IMR-90 (cell line): ENCODE measurements at regions not wholly inside any gene's neighbourhood (a gene's known extent, or its start where the extent isn't known, plus 50 kb on each side); places are given as distances from the start of the nearest gene placed in this dataset.

Experiments used
- ATAC-seq: fragments of 200-7000 bp; cut with Tn5 transposase; 2 replicates; pipeline ENCODE4 v1.9.1; 2020; ENCODE audit warnings: low read depth, mild to moderate bottlenecking, moderate library complexity
- BruUV-seq: library from RNA; stranded (reverse); fragments of 400-500 nt; replicated peaks from 2 replicates; lab custom pipeline; 2021; lab: Mats Ljungman, UMichigan
- CTCF ChIA-PET: fragments of 300-600 bp; formaldehyde crosslinking; extraction: SDS; loops from one replicate; lab custom pipeline; 2021; ENCODE audit warnings: antibody characterized with exemption; lab: Yijun Ruan, JAX
- POLR2A ChIA-PET: fragments of 300-600 bp; sonication (Branson Sonifier 250); formaldehyde crosslinking; loops from one replicate; lab custom pipeline; 2022; ENCODE audit warnings: antibody characterized with exemption; ENCODE audit not compliant: unreplicated experiment; lab: Charles Lee
- DNase-seq: peaks from one replicate; pipeline ENCODE4 v3.0.0; 2013
- H2AFZ ChIP-seq: replicated peaks from 2 replicates; pipeline ENCODE3; 2013; ENCODE audit warnings: low read length, mild to moderate bottlenecking; ENCODE audit not compliant: poor library complexity
- H2AK5ac ChIP-seq: 2 replicates; pipeline ENCODE4 v1.6.1; 2013; ENCODE audit warnings: low read depth, low read length, inconsistent platforms
- H2AK9ac ChIP-seq: replicated peaks from 2 replicates; pipeline ENCODE3; 2013; ENCODE audit warnings: mild to moderate bottlenecking, low read depth, low read length, moderate library complexity; ENCODE audit not compliant: poor library complexity
- H2BK120ac ChIP-seq: 2 replicates; pipeline ENCODE4 v1.6.1; 2013; ENCODE audit warnings: low read depth, low read length, inconsistent platforms
- H2BK15ac ChIP-seq: 3 replicates; pipeline ENCODE4 v1.6.1; 2013; ENCODE audit warnings: low read depth, low read length, inconsistent platforms
- H2BK20ac ChIP-seq: 2 replicates; pipeline ENCODE4 v1.6.1; 2013; ENCODE audit warnings: low read depth, mild to moderate bottlenecking, inconsistent platforms, low read length, moderate library complexity
- H2BK5ac ChIP-seq: 2 replicates; pipeline ENCODE4 v1.6.1; 2013; ENCODE audit warnings: mild to moderate bottlenecking, low read depth, low read length, inconsistent platforms; ENCODE audit not compliant: poor library complexity, severe bottlenecking
- H3K14ac ChIP-seq: replicated peaks from 2 replicates; pipeline ENCODE4 v1.6.1; 2013; ENCODE audit warnings: low read depth, low read length, inconsistent platforms
- H3K18ac ChIP-seq: 2 replicates; pipeline ENCODE4 v1.6.1; 2013; ENCODE audit warnings: low read depth, low read length, control low read depth
- H3K23ac ChIP-seq: 2 replicates; pipeline ENCODE4 v1.6.1; 2013; ENCODE audit warnings: low read depth, low read length, inconsistent platforms
- H3K27ac ChIP-seq: 2 replicates; pipeline ENCODE4 v1.5.1; 2013; ENCODE audit warnings: mild to moderate bottlenecking, control low read depth, low read length; ENCODE audit not compliant: insufficient read depth
- H3K27me3 ChIP-seq: 2 replicates; pipeline ENCODE4 v1.6.1; 2013; ENCODE audit warnings: low read length; ENCODE audit not compliant: control insufficient read depth, insufficient read depth
- H3K36me3 ChIP-seq: 2 replicates; pipeline ENCODE4 v1.6.1; 2013; ENCODE audit warnings: low read length, mixed read lengths; ENCODE audit not compliant: control insufficient read depth, insufficient read depth
- H3K4ac ChIP-seq: 2 replicates; pipeline ENCODE4 v1.6.1; 2013; ENCODE audit warnings: low read depth, low read length, inconsistent platforms
- H3K4me1 ChIP-seq: 2 replicates; pipeline ENCODE4 v1.6.1; 2013; ENCODE audit warnings: low read length, mixed read lengths; ENCODE audit not compliant: control insufficient read depth, insufficient read depth
- H3K4me2 ChIP-seq: 2 replicates; pipeline ENCODE4 v1.6.1; 2013; ENCODE audit warnings: low read depth, mild to moderate bottlenecking, control low read depth, low read length, moderate library complexity
- H3K4me3 ChIP-seq: 2 replicates; pipeline ENCODE4 v1.5.1; 2013; ENCODE audit warnings: low read depth, mild to moderate bottlenecking, control low read depth, low read length, moderate library complexity; ENCODE audit not compliant: insufficient read depth
- H3K56ac ChIP-seq: 2 replicates; pipeline ENCODE4 v1.6.1; 2013; ENCODE audit warnings: low read length, inconsistent platforms; ENCODE audit not compliant: insufficient read depth; ENCODE audit errors: extremely low read depth
- H3K79me1 ChIP-seq, 2 experiments: 2 replicates each; pipeline ENCODE4 v1.6.1; 2013; ENCODE audit warnings: low read length in 2 of 2, inconsistent platforms in 1 of 2, low read depth in 1 of 2
- H3K9ac ChIP-seq: 2 replicates; pipeline ENCODE4 v1.6.1; 2013; ENCODE audit warnings: low read depth, low read length, control low read depth
- H3K9me1 ChIP-seq: 2 replicates; pipeline ENCODE4 v1.6.1; 2013; ENCODE audit warnings: low read length, inconsistent platforms; ENCODE audit not compliant: insufficient read depth
- H3K9me3 ChIP-seq: 2 replicates; pipeline ENCODE4 v1.6.1; 2013; ENCODE audit warnings: low read length; ENCODE audit not compliant: control insufficient read depth, insufficient read depth
- H4K20me1 ChIP-seq: 2 replicates; pipeline ENCODE4 v1.6.1; 2013; ENCODE audit warnings: low read length, inconsistent platforms; ENCODE audit not compliant: insufficient read depth
- H4K5ac ChIP-seq: 2 replicates; pipeline ENCODE4 v1.6.1; 2013; ENCODE audit warnings: mild to moderate bottlenecking, low read depth, low read length, control low read depth
- H4K8ac ChIP-seq, 2 experiments: 2 replicates each; pipeline ENCODE4 v1.6.1; 2013; ENCODE audit warnings: low read depth in 2 of 2, low read length in 2 of 2, control low read depth in 1 of 2, inconsistent platforms in 1 of 2
- H4K91ac ChIP-seq: 2 replicates; pipeline ENCODE4 v1.6.1; 2013; ENCODE audit warnings: low read depth, low read length, inconsistent platforms; ENCODE audit not compliant: insufficient read depth
- RAD21 ChIP-seq: IDR thresholded peaks from 2 replicates; pipeline ENCODE4 v1.6.1; 2012; ENCODE audit warnings: low read length, improper control_type of control experiment
- RFX5 ChIP-seq: IDR thresholded peaks from 2 replicates; pipeline ENCODE4 v1.8.0; 2012; ENCODE audit warnings: low read depth, mild to moderate bottlenecking, low read length, moderate library complexity
- WGBS, 2 experiments: methylation state at CpG; one replicate each; pipeline versions ENCODE4 v1.1.5 to v1.1.7; 2013; ENCODE audit warnings: missing lambda C conversion rate in 2 of 2; ENCODE audit not compliant: insufficient read length in 1 of 2; ENCODE audit errors: extremely low coverage in 2 of 2; 5-methylcytosine and 5-hydroxymethylcytosine counted together
- dilution Hi-C: fragments of 300-500 bp; cut with HindIII; formaldehyde crosslinking; loops from one replicate; pipeline ENCODE4 v1.14.3; 2018; ENCODE audit warnings: low sequenced_read_pairs; ENCODE audit not compliant: unreplicated experiment
- in situ Hi-C: fragments of 300-500 bp; cut with MboI; formaldehyde crosslinking; loops from 3 replicates; pipeline ENCODE4 v1.14.3; 2019; ENCODE audit warnings: low sequenced_read_pairs, inconsistent platforms, mixed read lengths
- intact Hi-C: fragments of 100-400 bp; cut with micrococcal nuclease; formaldehyde crosslinking; loops from 2 replicates; pipeline ENCODE4 v1.10.0; 2022

DNA sequence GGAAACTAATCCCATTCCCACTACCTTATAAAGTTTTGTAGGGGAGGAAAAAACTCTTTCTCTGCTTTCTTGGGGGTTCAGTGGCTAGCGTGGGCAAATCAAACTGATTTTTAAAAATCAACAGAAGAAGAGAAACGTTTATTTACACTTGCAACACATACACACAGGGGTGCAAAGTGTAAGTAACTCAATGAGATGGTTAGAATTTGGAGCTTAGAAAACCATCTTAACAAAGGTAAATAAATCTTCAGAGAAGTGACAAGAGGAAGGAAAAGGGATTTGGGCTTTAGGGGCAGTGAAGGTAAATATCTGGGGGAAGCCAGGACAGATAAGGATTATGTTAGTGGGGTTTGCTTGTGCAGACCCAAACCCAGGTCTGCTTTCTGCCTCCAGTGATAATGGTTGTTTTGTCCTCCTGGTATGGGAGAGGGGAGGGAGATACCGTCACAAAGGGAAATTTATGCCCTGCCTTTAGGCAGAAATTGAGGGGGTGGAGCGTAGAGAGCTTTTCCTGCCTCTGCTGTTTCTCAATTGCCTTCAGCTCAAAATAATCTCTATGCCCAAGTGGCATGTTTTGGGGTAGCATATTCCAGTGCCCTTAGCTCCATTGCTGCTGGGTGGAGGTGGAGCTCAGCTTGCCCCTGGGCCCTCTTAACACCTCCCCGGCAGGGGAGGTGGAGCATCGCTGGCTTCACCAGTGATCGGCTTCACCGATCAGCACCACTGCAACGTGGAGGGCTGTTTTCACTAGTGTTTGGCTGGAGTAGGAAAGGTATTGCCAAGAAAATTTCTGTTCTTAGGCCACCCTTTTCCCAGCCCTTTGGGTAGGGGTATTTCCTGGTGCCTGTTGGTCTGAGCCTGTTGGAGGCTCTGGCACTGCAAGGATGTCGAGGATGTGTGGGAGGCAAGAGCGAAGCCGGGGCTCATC is 92.2 kb downstream of the TEX51 start:
- Histone ChIP-seq H3K18ac (no peak overlapping the region), H2AFZ (no peak overlapping the region), H4K8ac (no peak overlapping the region), H3K27me3 (peaks cover 27% of the 10 kb centered on the region), H2AK5ac (no peak overlapping the region), H3K36me3 (no peaks in the 10 kb centered on the region), H2BK20ac (no peak overlapping the region), H2BK120ac (no peak overlapping the region), H3K9me1 (no peaks in the 10 kb centered on the region), H2BK15ac (no peak overlapping the region), H3K4me3 (no peak overlapping the region), H2BK5ac (no peak overlapping the region), H3K4ac (no peak overlapping the region), H4K20me1 (no peaks in the 10 kb centered on the region), H3K23ac (no peak overlapping the region), H4K91ac (no peak overlapping the region), H4K5ac (no peak overlapping the region), H3K9ac (no peak overlapping the region), H3K79me1 (no peaks in the 10 kb centered on the region), H3K56ac (no peak overlapping the region), H3K14ac (no peak overlapping the region), H3K9me3 (no peaks in the 10 kb centered on the region), H3K4me1 (no peaks in the 10 kb centered on the region), H2AK9ac (no peak overlapping the region), H3K4me2 (no peak overlapping the region), H3K27ac (no peak overlapping the region)
- in situ Hi-C loops = no loop called here
- no peak for ATAC-seq
- WGBS, 2 experiments = 95% methylated on average over 4 of the region's 12 CpGs; no CpG with 5 or more reads in 1 of the 2 experiments
- no TSS peak for BruUV-seq
- dilution Hi-C loops = no loop called here
- no peak for TF ChIP-seq RAD21
- TF ChIP-seq RFX5 = no peak
- intact Hi-C loops = no loop called here
- DNase-seq = no peak
- ChIA-PET CTCF (no interaction called here), POLR2A (no interaction called here)
